H9 (cell line): ENCODE measurements at regions not wholly inside any gene's neighbourhood (a gene's known extent, or its start where the extent isn't known, plus 50 kb on each side); places are given as distances from the start of the nearest gene placed in this dataset.

Experiments
- DNase-seq: peaks from one replicate; pipeline ENCODE4 v3.0.0-alpha.2; 2017
- H2AFZ ChIP-seq: one replicate; pipeline ENCODE4 v1.6.1; 2013; ENCODE audit warnings: mild to moderate bottlenecking, low read length, control low read depth, moderate library complexity
- H2AK5ac ChIP-seq: 2 replicates; pipeline ENCODE4 v1.6.1; 2013; ENCODE audit warnings: low read length, control low read depth, mixed read lengths; ENCODE audit not compliant: insufficient read length
- H2BK120ac ChIP-seq: one replicate; pipeline ENCODE4 v1.6.1; 2013; ENCODE audit warnings: low read depth, mild to moderate bottlenecking, low read length, control low read depth, inconsistent platforms; ENCODE audit not compliant: poor library complexity, severe bottlenecking
- H2BK12ac ChIP-seq: 2 replicates; pipeline ENCODE4 v1.6.1; 2013; ENCODE audit warnings: low read length, control low read depth, mixed read lengths, low read depth; ENCODE audit not compliant: insufficient read length
- H2BK15ac ChIP-seq: 2 replicates; pipeline ENCODE4 v1.6.1; 2013; ENCODE audit warnings: low read depth, low read length, control low read depth
- H2BK20ac ChIP-seq: one replicate; pipeline ENCODE4 v1.6.1; 2013; ENCODE audit warnings: low read depth, mild to moderate bottlenecking, low read length, control low read depth, inconsistent platforms; ENCODE audit not compliant: poor library complexity, severe bottlenecking
- H2BK5ac ChIP-seq: 2 replicates; pipeline ENCODE4 v1.6.1; 2013; ENCODE audit warnings: low read length, control low read depth, mixed read lengths; ENCODE audit not compliant: insufficient read length
- H3K14ac ChIP-seq: 2 replicates; pipeline ENCODE4 v1.6.1; 2013; ENCODE audit warnings: low read length, control low read depth; ENCODE audit not compliant: insufficient read depth
- H3K18ac ChIP-seq: 2 replicates; pipeline ENCODE4 v1.6.1; 2013; ENCODE audit warnings: low read depth, mild to moderate bottlenecking, mixed read lengths, low read length, control low read depth; ENCODE audit not compliant: insufficient read length
- H3K23ac ChIP-seq: 2 replicates; pipeline ENCODE4 v1.6.1; 2013; ENCODE audit warnings: low read length, control low read depth, mixed read lengths, low read depth; ENCODE audit not compliant: insufficient read length
- H3K23me2 ChIP-seq: 2 replicates; pipeline ENCODE4 v1.6.1; 2013; ENCODE audit warnings: low read depth, mild to moderate bottlenecking, mixed read lengths, low read length, control low read depth; ENCODE audit not compliant: insufficient read length, poor library complexity, severe bottlenecking
- H3K27ac ChIP-seq: 2 replicates; pipeline ENCODE4 v1.5.1; 2013; ENCODE audit warnings: low read length, control low read depth, mixed read lengths, low read depth; ENCODE audit not compliant: insufficient read length
- H3K27me3 ChIP-seq: 2 replicates; pipeline ENCODE4 v1.6.1; 2013; ENCODE audit warnings: low read length, control low read depth, inconsistent platforms; ENCODE audit not compliant: insufficient read depth
- H3K4ac ChIP-seq: 2 replicates; pipeline ENCODE4 v1.6.1; 2013; ENCODE audit warnings: low read depth, mild to moderate bottlenecking, control low read depth, inconsistent platforms, low read length, moderate library complexity
- H3K4me1 ChIP-seq: 2 replicates; pipeline ENCODE4 v1.6.1; 2013; ENCODE audit warnings: low read length, control low read depth, inconsistent platforms; ENCODE audit not compliant: insufficient read depth
- H3K4me2 ChIP-seq: 2 replicates; pipeline ENCODE4 v1.6.1; 2013; ENCODE audit warnings: low read length, control low read depth, mixed read lengths; ENCODE audit not compliant: insufficient read length, insufficient read depth
- H3K56ac ChIP-seq: 2 replicates; pipeline ENCODE4 v1.6.1; 2013; ENCODE audit warnings: low read depth, mild to moderate bottlenecking, mixed read lengths, low read length, control low read depth; ENCODE audit not compliant: insufficient read length
- H3K79me1 ChIP-seq: 2 replicates; pipeline ENCODE4 v1.6.1; 2013; ENCODE audit warnings: low read depth, mild to moderate bottlenecking, moderate library complexity, low read length, control low read depth, inconsistent platforms; ENCODE audit not compliant: insufficient read depth, poor library complexity, severe bottlenecking
- H3K79me2 ChIP-seq: 2 replicates; pipeline ENCODE4 v1.6.1; 2013; ENCODE audit warnings: low read length, control low read depth, inconsistent platforms; ENCODE audit not compliant: insufficient read depth
- H3K9ac ChIP-seq: 2 replicates; pipeline ENCODE4 v1.6.1; 2013; ENCODE audit warnings: low read length, control low read depth, mixed read lengths; ENCODE audit not compliant: insufficient read length; ENCODE audit errors: extremely low read depth
- H3K9me3 ChIP-seq: one replicate; pipeline ENCODE4 v1.6.1; 2013; ENCODE audit warnings: low read depth, low read length, inconsistent platforms; ENCODE audit not compliant: control insufficient read depth
- H3T11ph ChIP-seq: one replicate; pipeline ENCODE4 v1.6.1; 2013; ENCODE audit warnings: mild to moderate bottlenecking, low read length, control low read depth, inconsistent platforms
- H4K20me1 ChIP-seq: one replicate; pipeline ENCODE4 v1.6.1; 2013; ENCODE audit not compliant: control insufficient read depth, insufficient read length, insufficient read depth
- H4K5ac ChIP-seq: 2 replicates; pipeline ENCODE4 v1.6.1; 2013; ENCODE audit warnings: low read depth, mild to moderate bottlenecking, mixed read lengths, low read length, control low read depth; ENCODE audit not compliant: insufficient read length
- H4K8ac ChIP-seq: replicated peaks from 2 replicates; pipeline ENCODE4 v1.6.1; 2013; ENCODE audit warnings: low read length, control low read depth, mixed read lengths, low read depth; ENCODE audit not compliant: insufficient read length
- H4K91ac ChIP-seq: 2 replicates; pipeline ENCODE4 v1.6.1; 2013; ENCODE audit warnings: low read depth, mild to moderate bottlenecking, moderate library complexity, mixed read lengths, low read length, control low read depth; ENCODE audit not compliant: insufficient read length
- H3K27ac Mint-ChIP-seq, 3 experiments: 2 replicates in 2 of 3; 3 replicates in 1 of 3; pipeline ENCODE4 v1.8.0; 2020 to 2021; ENCODE audit warnings: mixed read lengths in 3 of 3, mild to moderate bottlenecking in 1 of 3, moderate library complexity in 1 of 3
- H3K27me3 Mint-ChIP-seq: 2 replicates; pipeline ENCODE4 v1.8.0; 2021; ENCODE audit warnings: low read depth, mild to moderate bottlenecking, moderate library complexity, mixed read lengths
- H3K36me3 Mint-ChIP-seq, 3 experiments: 2 replicates in 2 of 3; 3 replicates in 1 of 3; pipeline ENCODE4 v1.8.0; 2020 to 2021; ENCODE audit warnings: low read depth in 3 of 3, mixed read lengths in 3 of 3; ENCODE audit not compliant: insufficient read depth in 1 of 3
- H3K4me1 Mint-ChIP-seq, 2 experiments: 2 replicates each; pipeline ENCODE4 v1.8.0; 2020; ENCODE audit warnings: mixed read lengths in 2 of 2
- H3K4me3 Mint-ChIP-seq, 2 experiments: 2 replicates in 1 of 2; 3 replicates in 1 of 2; pipeline ENCODE4 v1.8.0; 2020 to 2021; ENCODE audit warnings: mild to moderate bottlenecking in 2 of 2, mixed read lengths in 2 of 2, moderate library complexity in 1 of 2
- H3K9me3 Mint-ChIP-seq, 2 experiments: 2 replicates in 1 of 2; 3 replicates in 1 of 2; pipeline ENCODE4 v1.8.0; 2020; ENCODE audit warnings: mild to moderate bottlenecking in 2 of 2, mixed read lengths in 2 of 2, moderate library complexity in 1 of 2
- CTCF ChIP-seq: fragments of 200-600 bp; sonication (generic); conservative IDR thresholded peaks from 3 replicates; pipeline ENCODE4 v1.8.0; 2021; ENCODE audit warnings: antibody characterized with exemption, mild to moderate bottlenecking
- WGBS: extraction: QIAGEN DNeasy Blood & Tissue Kit; methylation state at CpG from one replicate; pipeline ENCODE4 v1.1.7; 2013; ENCODE audit warnings: missing lambda C conversion rate, low lambda C conversion rate, mixed read lengths; ENCODE audit not compliant: insufficient read length; ENCODE audit errors: extremely low coverage; 5-methylcytosine and 5-hydroxymethylcytosine counted together

- no peak for DNase-seq
- WGBS = no CpG with 5 or more reads among the region's 1 CpG
- H3K27me3 Mint-ChIP-seq = no peaks in the 10 kb centered on the region
- no peak overlapping the region for H3K4me3 Mint-ChIP-seq
- Histone ChIP-seq H2AK5ac (no peak overlapping the region), H3T11ph (no peak overlapping the region), H4K91ac (no peak overlapping the region), H2BK5ac (no peak overlapping the region), H3K9ac (no peak overlapping the region), H2BK15ac (no peak overlapping the region), H3K4ac (no peak overlapping the region), H3K4me1 (no peaks in the 10 kb centered on the region), H3K27ac (no peak overlapping the region), H3K9me3 (no peaks in the 10 kb centered on the region), H3K79me2 (no peaks in the 10 kb centered on the region), H3K27me3 (no peaks in the 10 kb centered on the region), H2BK12ac (no peak overlapping the region), H3K4me2 (no peak overlapping the region), H2AFZ (no peak overlapping the region), H3K14ac (no peak overlapping the region), H3K56ac (no peak overlapping the region), H2BK20ac (no peak overlapping the region), H3K79me1 (no peaks in the 10 kb centered on the region), H4K20me1 (no peaks in the 10 kb centered on the region), H3K23ac (no peak overlapping the region), H3K23me2 (no peaks in the 10 kb centered on the region), H3K18ac (no peak overlapping the region), H4K5ac (no peak overlapping the region), H4K8ac (no peak overlapping the region), H2BK120ac (no peak overlapping the region)
- H3K36me3 Mint-ChIP-seq = peaks cover 2 to 12% (median 3%) of the 10 kb centered on the region in 3 experiments; a peak in 4 of 7 replicates
- H3K9me3 Mint-ChIP-seq = peaks cover 10 to 20% of the 10 kb centered on the region in 2 experiments
- H3K4me1 Mint-ChIP-seq = no peaks in the 10 kb centered on the region
- H3K27ac Mint-ChIP-seq = no peak overlapping the region
- TF ChIP-seq CTCF = no peak
Observed at GRCh38 chr5:15245913-15246312, 254.1 kb upstream of the FBXL7 start.
